ENCODE measurements at regions not wholly inside any gene's neighbourhood (a gene's known extent, or its start where the extent isn't known, plus 50 kb on each side); places are given as distances from the start of the nearest gene placed in this dataset.

GRCh38 chr1:232451506-232451905 lies 178.4 kb downstream of the SIPA1L2 start:
- intact Hi-C loops (cut with micrococcal nuclease; ENCODE audit: unreplicated experiment), result no loop called here
- BruUV-seq (replicated peaks), result no TSS peak
- Histone ChIP-seq H3K4me1 (ENCODE audit: insufficient read depth, low read length, poor library complexity, severe bottlenecking) (no peaks in the 10 kb centered on the region), H3K9me3 (ENCODE audit: low read depth, low read length, poor library complexity, severe bottlenecking) (no peaks in the 10 kb centered on the region), H3K27ac (ENCODE audit: low read depth, low read length, poor library complexity, severe bottlenecking) (no peak overlapping the region), H3K27me3 (replicated peaks; ENCODE audit: insufficient read depth, low read depth, low read length, poor library complexity) (no peaks in the 10 kb centered on the region), H3K4me3 (ENCODE audit: low read depth, low read length, poor library complexity, severe bottlenecking) (no peak overlapping the region), H3K36me3 (ENCODE audit: insufficient read depth, low read length, poor library complexity, severe bottlenecking) (no peaks in the 10 kb centered on the region)
- ChIA-PET CTCF (no interaction called here), POLR2A (ENCODE audit: low non-redundant PET) (no interaction called here)
- DNase-seq (ENCODE audit: low spot score), result no peak
- TF ChIP-seq CTCF (conservative IDR thresholded peaks at IDR 0.05; ENCODE audit: low read depth, low read length) (no peak), EZH2 (IDR thresholded peaks at IDR 0.05; ENCODE audit: borderline replicate concordance, low read depth, low read length, poor library complexity, severe bottlenecking) (no peak)

DNA sequence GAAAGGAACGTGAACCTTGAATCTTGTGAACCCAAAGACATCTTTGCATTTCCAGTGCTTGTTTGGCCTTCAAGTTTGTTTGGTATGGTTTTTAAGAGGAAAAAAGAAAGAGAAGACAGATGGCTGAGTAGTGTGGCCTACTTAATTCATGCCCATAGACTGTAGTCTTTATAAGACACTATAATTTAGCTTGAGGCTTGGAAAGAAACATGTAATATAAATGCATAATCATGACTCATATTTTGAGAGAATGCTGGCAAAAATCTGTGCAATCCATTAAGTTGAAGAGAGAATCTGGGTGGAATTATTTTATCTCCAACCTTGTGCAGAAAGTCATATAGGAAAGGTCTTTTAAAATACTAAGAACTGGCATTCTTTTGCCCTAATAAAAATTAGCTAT lies 179.3 kb downstream of the SIPA1L2 start:
- Histone ChIP-seq H3K9me3 (ENCODE audit: low read depth, low read length, poor library complexity, severe bottlenecking) (no peaks in the 10 kb centered on the region), H3K4me3 (ENCODE audit: low read depth, low read length, poor library complexity, severe bottlenecking) (no peak overlapping the region), H3K4me1 (ENCODE audit: insufficient read depth, low read length, poor library complexity, severe bottlenecking) (no peaks in the 10 kb centered on the region), H3K27me3 (replicated peaks; ENCODE audit: insufficient read depth, low read depth, low read length, poor library complexity) (no peaks in the 10 kb centered on the region), H3K27ac (ENCODE audit: low read depth, low read length, poor library complexity, severe bottlenecking) (no peak overlapping the region), H3K36me3 (ENCODE audit: insufficient read depth, low read length, poor library complexity, severe bottlenecking) (no peaks in the 10 kb centered on the region)
- no peak for DNase-seq (ENCODE audit: low spot score)
- CTCF ChIA-PET, result no interaction called here
- POLR2A ChIA-PET (ENCODE audit: low non-redundant PET), result no interaction called here
- no TSS peak for BruUV-seq (replicated peaks)
- TF ChIP-seq CTCF (conservative IDR thresholded peaks at IDR 0.05; ENCODE audit: low read depth, low read length) (no peak), EZH2 (IDR thresholded peaks at IDR 0.05; ENCODE audit: borderline replicate concordance, low read depth, low read length, poor library complexity, severe bottlenecking) (no peak)
- intact Hi-C loops (cut with micrococcal nuclease; ENCODE audit: unreplicated experiment), result no loop called here

DNA sequence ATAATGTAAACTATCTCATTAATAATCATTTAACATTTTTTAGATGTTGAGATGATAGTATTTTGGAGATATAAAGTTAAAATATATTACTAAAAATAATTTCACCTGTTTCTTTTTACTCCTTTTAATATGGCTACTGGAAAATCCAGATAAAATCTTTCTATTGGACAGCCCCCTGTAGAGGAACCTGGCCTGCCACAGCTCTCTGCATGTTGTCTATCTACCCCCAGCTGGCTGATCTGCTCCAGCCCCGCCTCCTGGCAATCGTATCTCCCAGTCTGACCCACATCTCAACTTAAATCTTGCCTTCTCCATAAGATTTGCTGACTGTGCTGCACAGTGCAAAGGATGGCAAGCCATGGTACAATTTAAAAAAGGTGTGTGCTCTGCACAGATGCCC lies 182.8 kb downstream of the SIPA1L2 start:
- Histone ChIP-seq H3K27me3 (replicated peaks; ENCODE audit: insufficient read depth, low read depth, low read length, poor library complexity) (no peaks in the 10 kb centered on the region), H3K27ac (ENCODE audit: low read depth, low read length, poor library complexity, severe bottlenecking) (no peak overlapping the region), H3K4me3 (ENCODE audit: low read depth, low read length, poor library complexity, severe bottlenecking) (no peak overlapping the region), H3K4me1 (ENCODE audit: insufficient read depth, low read length, poor library complexity, severe bottlenecking) (no peaks in the 10 kb centered on the region), H3K9me3 (ENCODE audit: low read depth, low read length, poor library complexity, severe bottlenecking) (no peaks in the 10 kb centered on the region), H3K36me3 (ENCODE audit: insufficient read depth, low read length, poor library complexity, severe bottlenecking) (no peaks in the 10 kb centered on the region)
- TF ChIP-seq EZH2 (IDR thresholded peaks at IDR 0.05; ENCODE audit: borderline replicate concordance, low read depth, low read length, poor library complexity, severe bottlenecking) (no peak), CTCF (conservative IDR thresholded peaks at IDR 0.05; ENCODE audit: low read depth, low read length) (no peak)
- POLR2A ChIA-PET (ENCODE audit: low non-redundant PET), result no interaction called here
- BruUV-seq (replicated peaks), result no TSS peak
- DNase-seq (ENCODE audit: low spot score), result no peak
- CTCF ChIA-PET, result no interaction called here
- intact Hi-C loops (cut with micrococcal nuclease; ENCODE audit: unreplicated experiment), result no loop called here
